Fibroblast of the conjunctiva (primary cell): ENCODE measurements at regions not wholly inside any gene's neighbourhood (a gene's known extent, or its start where the extent isn't known, plus 50 kb on each side); places are given as distances from the start of the nearest gene placed in this dataset.
"Not testable (repeated sequence)": the region's sequence is repeated elsewhere in the genome, so short reads cannot be mapped to it uniquely, and the experiment has no call there.

Experiments
- DNase-seq: peaks from one replicate; pipeline ENCODE4 v3.0.0-alpha.2; 2010; ENCODE audit warnings: low read depth

- DNase-seq = no peak
Observed at GRCh38 chr3:96324087-96324486, 490.3 kb upstream of the EPHA6 start.

DNA sequence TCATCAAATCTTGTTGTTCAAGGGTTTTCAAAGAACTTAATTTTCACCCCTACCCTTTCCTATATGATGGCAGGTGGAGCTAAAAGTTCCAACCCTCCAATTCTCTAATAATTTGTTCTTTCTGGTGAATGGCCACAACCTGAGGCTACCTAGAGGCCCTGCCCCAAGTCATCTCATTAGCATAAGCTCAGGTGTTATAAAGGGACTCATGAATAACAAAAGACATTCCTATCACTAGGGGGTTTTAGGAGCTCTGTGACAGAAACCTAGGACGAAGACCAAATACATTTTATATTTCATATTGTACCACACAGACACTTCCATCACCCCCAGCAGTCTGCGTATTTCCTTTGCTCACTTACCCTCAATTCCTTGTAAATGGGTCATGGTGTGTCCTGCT is 483.6 kb upstream of the EPHA6 start:
- DNase-seq = no peak

- DNase-seq = no peak
Observed at GRCh38 chr3:96331341-96331740, 483.1 kb upstream of the EPHA6 start.

DNA sequence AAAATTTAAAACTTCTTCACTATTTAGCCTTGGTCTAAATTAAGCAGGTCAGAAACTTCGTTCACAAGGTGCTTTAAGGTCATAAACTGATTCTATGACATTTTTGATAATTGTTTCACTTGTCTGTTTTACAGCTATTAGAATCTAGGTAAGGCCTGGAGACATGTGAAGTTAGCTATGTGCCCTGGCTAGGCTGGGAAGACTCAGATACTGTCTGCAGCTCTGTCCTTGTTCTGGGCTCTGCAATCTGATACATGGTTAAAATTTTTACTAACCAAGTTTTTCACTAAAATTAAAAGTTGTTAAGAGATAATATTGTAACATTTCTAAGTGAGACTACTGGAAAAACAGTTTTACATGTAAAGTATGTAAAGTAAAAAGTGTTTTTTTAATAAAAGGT is 479.6 kb upstream of the EPHA6 start:
- DNase-seq = no peak

DNA sequence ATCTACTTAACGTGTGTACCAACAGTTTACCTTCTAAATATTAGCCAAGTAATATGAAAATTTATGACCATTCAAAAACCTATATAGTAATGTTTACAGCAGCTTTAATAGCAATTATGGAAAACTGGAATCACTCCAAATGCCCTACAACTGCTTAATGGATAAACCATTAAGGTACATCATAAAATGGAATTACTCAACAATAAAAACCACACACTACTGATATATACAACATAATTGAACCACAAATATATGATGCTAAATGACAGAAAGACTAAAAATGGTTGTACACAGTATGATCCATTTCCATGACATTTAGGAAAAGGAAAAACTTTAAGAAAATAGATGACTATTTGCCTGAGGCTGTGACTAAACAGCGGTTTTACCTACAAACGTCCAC is 467.1 kb upstream of the EPHA6 start:
- DNase-seq = no peak

GRCh38 chr3:96351598-96351997 is 462.8 kb upstream of the EPHA6 start:
- not testable (repeated sequence) for DNase-seq

DNA sequence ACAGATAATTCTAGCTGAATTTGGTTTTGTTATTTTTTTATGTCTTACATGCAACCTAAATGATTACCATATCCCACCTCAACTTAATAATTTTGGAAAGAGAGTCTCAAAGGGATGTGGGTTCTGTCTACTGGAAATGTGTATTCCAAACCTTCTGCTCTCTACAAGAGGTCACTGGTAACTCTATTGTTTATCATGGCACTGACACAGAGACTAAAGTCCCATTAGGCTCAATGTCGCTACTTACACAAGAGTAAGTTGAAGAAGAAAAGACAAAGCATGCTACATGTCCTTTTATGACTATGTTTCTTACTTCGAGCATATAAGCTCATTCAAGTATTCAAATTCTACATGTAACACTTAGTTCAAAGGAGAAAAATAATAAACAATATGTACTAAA is 460.3 kb upstream of the EPHA6 start:
- no peak for DNase-seq

GRCh38 chr3:96354742-96355141 is 459.7 kb upstream of the EPHA6 start:
- no peak for DNase-seq

GRCh38 chr3:96361241-96361640 is 453.2 kb upstream of the EPHA6 start:
- DNase-seq = no peak

DNA sequence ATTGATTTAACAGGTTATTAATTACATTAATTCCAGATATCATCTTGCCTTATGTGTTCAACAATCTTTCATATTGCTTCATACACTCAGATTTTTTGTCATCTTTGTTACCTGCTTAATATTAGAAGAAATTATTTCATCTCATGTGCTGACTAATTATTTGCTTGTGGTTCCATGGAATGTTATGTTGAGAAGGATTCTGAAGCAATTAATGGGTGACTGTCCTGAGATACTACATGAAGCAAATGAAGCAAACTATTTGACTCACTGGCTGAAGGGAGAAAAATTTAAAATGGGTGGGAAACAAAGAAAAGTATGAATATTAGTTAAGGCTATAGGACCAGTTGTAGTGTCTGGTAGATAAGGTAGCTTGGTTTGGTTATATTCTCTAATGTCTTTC is 443.8 kb upstream of the EPHA6 start:
- no peak for DNase-seq

- no peak for DNase-seq
Observed at GRCh38 chr3:96410006-96410730, 404.2 kb upstream of the EPHA6 start.

DNA sequence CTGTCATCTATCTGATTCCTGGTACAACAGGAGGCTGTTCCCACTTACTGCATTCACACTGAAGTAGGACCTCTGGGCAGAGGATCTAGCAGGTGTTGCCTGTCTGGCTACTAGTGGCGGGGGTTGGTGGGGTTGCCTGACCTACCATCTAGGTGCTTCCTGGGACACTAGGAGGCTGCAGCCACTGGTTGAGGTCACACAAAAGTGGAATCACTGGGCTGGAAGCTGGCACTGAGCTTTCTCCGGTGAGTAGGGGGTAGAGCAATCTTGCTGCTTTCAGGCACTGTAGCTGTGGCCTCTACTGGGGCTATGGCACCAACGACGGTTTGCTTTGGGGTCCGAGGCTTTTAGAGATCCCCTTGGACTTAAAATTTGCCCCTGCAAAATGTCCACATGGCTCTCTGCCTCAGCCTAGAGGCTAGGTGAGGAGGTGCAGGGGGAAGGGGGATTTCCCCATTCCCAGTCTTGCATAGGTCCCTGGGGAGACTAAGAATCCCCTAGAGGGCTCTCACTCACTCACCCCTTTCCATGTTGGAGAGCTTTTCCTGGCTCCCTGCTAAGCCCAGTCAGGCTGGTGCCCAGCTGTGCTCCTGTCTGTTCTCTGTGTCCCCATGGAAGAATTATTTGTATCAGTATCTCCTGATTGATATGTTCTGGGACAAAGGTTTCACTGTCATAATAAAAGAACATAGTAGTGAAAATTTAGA is 397.7 kb upstream of the EPHA6 start:
- no peak for DNase-seq

- DNase-seq = no peak
Observed at GRCh38 chr3:96428097-96428496, 386.3 kb upstream of the EPHA6 start.

- DNase-seq = no peak
Observed at GRCh38 chr3:96430079-96430478, 384.3 kb upstream of the EPHA6 start.

DNA sequence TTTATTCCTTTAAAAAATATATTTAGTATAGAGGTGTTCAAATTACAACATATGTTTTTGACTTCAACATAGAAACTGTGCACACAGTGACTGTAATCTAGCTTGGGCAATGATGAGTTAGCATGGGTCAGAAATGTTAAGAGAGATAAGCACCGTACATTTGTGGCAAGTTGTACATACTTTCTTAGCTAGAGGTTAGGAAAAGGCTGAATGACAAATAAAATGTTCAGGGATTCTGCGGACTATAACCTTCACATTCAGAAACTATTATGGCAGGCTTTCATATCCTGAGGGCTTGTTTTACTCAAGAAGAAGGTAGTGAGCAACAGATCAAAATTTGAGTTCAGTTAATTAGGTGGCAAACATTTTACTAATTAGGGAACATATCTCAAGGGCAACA is 379.7 kb upstream of the EPHA6 start:
- no peak for DNase-seq

DNA sequence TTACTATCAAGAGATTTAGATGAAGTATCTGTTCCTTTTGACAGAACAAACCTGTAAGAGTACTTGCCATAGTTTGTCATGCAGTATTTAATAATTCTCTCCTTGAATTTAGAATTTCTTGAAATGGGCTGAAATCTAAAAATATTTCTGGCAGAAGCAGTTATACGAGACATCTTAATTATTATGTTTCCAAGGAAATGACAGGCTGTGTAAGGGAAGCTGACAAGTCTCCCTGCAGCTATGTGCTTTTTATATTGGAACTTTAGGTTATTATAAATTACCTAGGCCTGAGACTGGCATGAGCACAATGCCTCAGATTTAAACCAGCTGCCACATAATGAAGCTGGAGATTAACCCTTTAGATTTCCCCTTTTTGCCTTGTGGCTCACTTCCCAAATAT is 365.0 kb upstream of the EPHA6 start:
- DNase-seq = no peak

DNA sequence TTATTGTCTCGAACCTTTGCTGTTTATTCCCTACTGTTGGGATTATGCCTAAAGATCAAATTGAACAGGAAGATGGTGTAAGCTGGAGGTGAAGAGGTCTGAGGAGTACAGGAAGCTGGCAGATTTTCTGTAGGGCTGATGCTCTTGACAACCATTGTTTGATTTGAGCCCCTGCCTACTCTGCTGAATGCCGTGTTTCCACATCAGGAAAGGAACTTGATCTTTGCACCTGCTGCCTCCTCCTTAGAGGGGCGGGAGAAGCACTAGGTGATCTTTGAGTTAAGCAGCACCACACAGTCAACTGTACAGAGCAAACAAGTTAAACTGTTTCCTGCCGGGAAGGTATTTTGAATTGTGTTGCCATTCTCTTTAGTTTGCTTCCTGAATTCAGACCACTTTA is 364.6 kb upstream of the EPHA6 start:
- DNase-seq = no peak

DNA sequence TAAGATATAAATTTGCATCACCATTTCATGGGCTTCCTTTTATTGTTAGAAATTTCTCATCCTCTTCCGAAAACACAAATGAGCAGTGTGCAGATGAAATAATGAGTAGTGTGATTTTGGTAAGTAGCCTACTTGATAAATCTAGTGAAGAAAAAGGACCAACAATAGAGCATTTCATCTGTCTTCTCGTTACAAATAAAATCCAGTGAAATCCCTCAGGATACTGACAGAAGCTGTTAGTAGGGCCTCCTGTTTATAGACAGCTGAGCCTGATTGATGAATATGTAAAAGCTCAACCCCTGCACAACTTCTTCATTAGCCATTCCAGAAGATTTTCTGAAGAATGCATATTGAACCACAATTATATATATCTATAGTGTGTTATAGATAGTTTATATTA is 363.7 kb upstream of the EPHA6 start:
- DNase-seq = no peak

DNA sequence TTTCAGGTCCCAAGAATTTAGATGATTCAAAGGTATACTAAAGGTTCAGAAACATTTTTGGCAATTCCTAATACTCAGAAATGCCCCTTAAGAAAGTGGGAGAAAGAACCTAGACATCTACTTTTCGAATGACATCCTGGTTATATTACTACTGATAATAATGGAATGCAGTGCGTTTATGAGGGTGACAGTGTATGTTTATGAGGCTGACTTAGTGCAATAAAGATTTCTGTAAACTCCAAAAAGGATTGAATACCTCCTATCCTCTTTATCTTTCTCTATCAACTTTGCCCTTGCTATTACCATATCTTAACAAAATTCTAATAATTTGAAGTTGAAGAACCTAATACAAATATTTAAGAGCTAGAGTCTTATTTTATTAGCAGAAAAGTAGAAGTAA is 348.9 kb upstream of the EPHA6 start:
- no peak for DNase-seq

GRCh38 chr3:96466441-96466840 is 348.0 kb upstream of the EPHA6 start:
- DNase-seq = no peak

GRCh38 chr3:96467639-96468038 is 346.8 kb upstream of the EPHA6 start:
- no peak for DNase-seq

DNA sequence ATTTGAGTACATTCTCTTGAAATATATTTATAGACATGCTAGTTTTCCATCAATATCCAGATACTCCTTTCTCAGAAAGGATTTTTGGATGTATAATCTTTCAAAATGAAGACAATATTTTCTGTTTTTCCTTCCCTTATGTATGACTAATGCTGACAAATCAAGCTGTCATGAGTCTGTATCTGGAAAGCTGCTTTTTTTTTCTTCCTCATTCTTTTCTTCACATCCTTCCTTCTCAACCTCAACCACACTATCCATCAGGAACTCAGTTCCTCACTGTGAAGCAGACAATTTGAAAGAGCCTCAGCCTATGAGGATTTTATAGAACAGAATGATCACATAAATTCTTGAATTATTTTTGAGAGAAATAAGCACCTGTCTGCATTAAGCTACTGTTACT is 335.9 kb upstream of the EPHA6 start:
- DNase-seq = no peak

GRCh38 chr3:96480881-96481280 is 333.5 kb upstream of the EPHA6 start:
- DNase-seq = no peak

DNA sequence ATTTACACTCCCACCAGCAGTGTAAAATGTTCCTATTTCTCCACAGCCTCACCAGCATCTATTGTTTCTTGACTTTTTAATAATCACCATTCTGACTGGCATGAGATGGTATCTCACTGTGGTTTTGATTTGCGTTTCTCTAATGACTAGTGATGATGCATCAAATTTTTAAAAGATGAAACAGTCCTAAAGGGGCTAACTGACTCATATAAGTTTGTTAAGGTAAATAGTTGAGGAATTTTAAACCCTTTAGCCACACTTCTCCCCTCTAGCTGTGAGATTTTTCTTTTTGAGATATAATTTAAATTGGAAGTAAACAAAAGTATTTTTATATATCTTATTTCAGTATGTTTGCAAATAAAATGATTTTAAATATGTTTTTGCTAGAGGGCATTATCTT is 331.2 kb upstream of the EPHA6 start:
- DNase-seq = not testable (repeated sequence)
